H1 (cell line): ENCODE measurements at regions not wholly inside any gene's neighbourhood (a gene's known extent, or its start where the extent isn't known, plus 50 kb on each side); places are given as distances from the start of the nearest gene placed in this dataset.

Experiments
- CHD7 ChIP-seq: fragments of 300-600 bp; sonication (generic); IDR thresholded peaks from 2 replicates; pipeline ENCODE4 v1.7.1; 2012; ENCODE audit warnings: low read length, moderate library complexity, mild to moderate bottlenecking, inconsistent platforms; ENCODE audit not compliant: insufficient replicate concordance
- JUND ChIP-seq: IDR thresholded peaks from 2 replicates; pipeline ENCODE4 v1.6.1; 2011; ENCODE audit warnings: mild to moderate bottlenecking, improper control_type of control experiment, low read length
- SP1 ChIP-seq: IDR thresholded peaks from 2 replicates; pipeline ENCODE4 v1.6.1; 2011; ENCODE audit warnings: low read depth, low read length
- SP2 ChIP-seq: IDR thresholded peaks from 2 replicates; pipeline ENCODE4 v1.6.1; 2012; ENCODE audit warnings: mild to moderate bottlenecking, low read length, inconsistent platforms
- ZNF274 ChIP-seq: IDR thresholded peaks from 2 replicates; pipeline ENCODE4 v1.7.0; 2012; ENCODE audit warnings: low read length, borderline replicate concordance; ENCODE audit errors: extremely low read depth

GRCh38 chr14:71554323-71554722, 377.9 kb upstream of the RGS6 start (continued):
- no peak for TF ChIP-seq CHD7
- no peak for TF ChIP-seq ZNF274
- TF ChIP-seq SP2: no peak
- no peak for TF ChIP-seq SP1
- no peak for TF ChIP-seq JUND
- TF ChIP-seq, all 59 proteins: peak for 0
